Activated T-cell treated with anti-CD3 and anti-CD28 coated beads, Interleukin-2, amount 50 U/mL, for 24 hours (primary cell): ENCODE measurements at regions not wholly inside any gene's neighbourhood (a gene's known extent, or its start where the extent isn't known, plus 50 kb on each side); places are given as distances from the start of the nearest gene placed in this dataset.

Experiments
- DNase-seq: peaks from one replicate; pipeline ENCODE4 v3.0.0-alpha.2; 2020
- H3K27ac Mint-ChIP-seq: 2 replicates; pipeline ENCODE4 v1.8.0; 2020; ENCODE audit warnings: mild to moderate bottlenecking, mixed read lengths
- H3K27me3 Mint-ChIP-seq: 2 replicates; pipeline ENCODE4 v1.8.0; 2020; ENCODE audit warnings: mixed read lengths
- H3K36me3 Mint-ChIP-seq: 2 replicates; pipeline ENCODE4 v1.8.0; 2020; ENCODE audit warnings: low read depth, mixed read lengths
- H3K4me1 Mint-ChIP-seq: 2 replicates; pipeline ENCODE4 v1.8.0; 2020; ENCODE audit warnings: low read depth, mixed read lengths
- H3K4me3 Mint-ChIP-seq: 2 replicates; pipeline ENCODE4 v1.8.0; 2020; ENCODE audit warnings: mild to moderate bottlenecking, moderate library complexity, mixed read lengths
- H3K9me3 Mint-ChIP-seq: 2 replicates; pipeline ENCODE4 v1.8.0; 2020; ENCODE audit warnings: mixed read lengths

- Mint-ChIP-seq H3K9me3 (peaks cover 17% of the 10 kb centered on the region), H3K27ac (no peak overlapping the region), H3K27me3 (no peaks in the 10 kb centered on the region), H3K36me3 (no peaks in the 10 kb centered on the region), H3K4me1 (no peaks in the 10 kb centered on the region), H3K4me3 (no peak overlapping the region)
- no peak for DNase-seq
Observed at GRCh38 chr13:54185101-54185500, 1156.5 kb downstream of the OLFM4 start.

GRCh38 chr13:54185785-54186184, 1157.2 kb downstream of the OLFM4 start:
- no peak overlapping the region for H3K27ac Mint-ChIP-seq
- no peak for DNase-seq
- peaks cover 14% of the 10 kb centered on the region for H3K9me3 Mint-ChIP-seq
- no peaks in the 10 kb centered on the region for H3K4me1 Mint-ChIP-seq
- no peaks in the 10 kb centered on the region for H3K27me3 Mint-ChIP-seq
- no peaks in the 10 kb centered on the region for H3K36me3 Mint-ChIP-seq
- no peak overlapping the region for H3K4me3 Mint-ChIP-seq

- Mint-ChIP-seq H3K4me3 (no peak overlapping the region), H3K36me3 (no peaks in the 10 kb centered on the region), H3K4me1 (no peaks in the 10 kb centered on the region)
Observed at GRCh38 chr13:54187461-54187860, 1158.8 kb downstream of the OLFM4 start.

GRCh38 chr13:54194233-54195024, 1165.8 kb downstream of the OLFM4 start:
- Mint-ChIP-seq H3K27me3 (no peaks in the 10 kb centered on the region), H3K9me3 (peaks cover 8% of the 10 kb centered on the region), H3K4me1 (no peaks in the 10 kb centered on the region), H3K36me3 (no peaks in the 10 kb centered on the region), H3K4me3 (no peak overlapping the region), H3K27ac (no peak overlapping the region)
- DNase-seq: no peak

More at GRCh38 chr13:54187461-54187860, 1158.8 kb downstream of the OLFM4 start:
- H3K9me3 Mint-ChIP-seq: peaks cover 15% of the 10 kb centered on the region
- H3K27me3 Mint-ChIP-seq: no peaks in the 10 kb centered on the region
- no peak overlapping the region for H3K27ac Mint-ChIP-seq
- DNase-seq: no peak

- DNase-seq: no peak
- Mint-ChIP-seq H3K36me3 (no peaks in the 10 kb centered on the region), H3K27me3 (no peaks in the 10 kb centered on the region), H3K9me3 (peaks cover 9% of the 10 kb centered on the region), H3K4me3 (no peak overlapping the region), H3K4me1 (no peaks in the 10 kb centered on the region), H3K27ac (no peak overlapping the region)
Observed at GRCh38 chr13:54196684-54197083, 1168.1 kb downstream of the OLFM4 start.

- Mint-ChIP-seq H3K4me1 (no peaks in the 10 kb centered on the region), H3K36me3 (no peaks in the 10 kb centered on the region), H3K9me3 (peaks cover 7% of the 10 kb centered on the region), H3K27me3 (no peaks in the 10 kb centered on the region), H3K27ac (no peak overlapping the region), H3K4me3 (no peak overlapping the region)
- DNase-seq: no peak
Observed at GRCh38 chr13:54198911-54199310, 1170.3 kb downstream of the OLFM4 start.

GRCh38 chr13:54206626-54207025, 1178.0 kb downstream of the OLFM4 start:
- H3K27ac Mint-ChIP-seq: no peak overlapping the region
- no peak for DNase-seq
- no peaks in the 10 kb centered on the region for H3K36me3 Mint-ChIP-seq
- no peak overlapping the region for H3K4me3 Mint-ChIP-seq
- no peaks in the 10 kb centered on the region for H3K27me3 Mint-ChIP-seq
- peaks cover 11% of the 10 kb centered on the region for H3K9me3 Mint-ChIP-seq
- H3K4me1 Mint-ChIP-seq: no peaks in the 10 kb centered on the region

GRCh38 chr13:54210397-54211049, 1181.9 kb downstream of the OLFM4 start:
- DNase-seq: no peak
- Mint-ChIP-seq H3K27ac (no peak overlapping the region), H3K27me3 (no peaks in the 10 kb centered on the region), H3K4me1 (no peaks in the 10 kb centered on the region), H3K9me3 (peaks cover 12% of the 10 kb centered on the region), H3K4me3 (no peak overlapping the region), H3K36me3 (no peaks in the 10 kb centered on the region)

- no peak overlapping the region for H3K4me3 Mint-ChIP-seq
- H3K36me3 Mint-ChIP-seq: no peaks in the 10 kb centered on the region
- no peak overlapping the region for H3K27ac Mint-ChIP-seq
- no peaks in the 10 kb centered on the region for H3K27me3 Mint-ChIP-seq
- H3K9me3 Mint-ChIP-seq: peaks cover 20% of the 10 kb centered on the region
- no peak for DNase-seq
- H3K4me1 Mint-ChIP-seq: no peaks in the 10 kb centered on the region
Observed at GRCh38 chr13:54216221-54216620, 1187.6 kb downstream of the OLFM4 start.

- Mint-ChIP-seq H3K9me3 (peaks cover 24% of the 10 kb centered on the region), H3K4me1 (no peaks in the 10 kb centered on the region), H3K4me3 (no peak overlapping the region), H3K27me3 (no peaks in the 10 kb centered on the region), H3K36me3 (no peaks in the 10 kb centered on the region), H3K27ac (no peak overlapping the region)
- no peak for DNase-seq
Observed at GRCh38 chr13:54226876-54227275, 1198.3 kb downstream of the OLFM4 start.

GRCh38 chr13:54232700-54233099, 1204.1 kb downstream of the OLFM4 start:
- peaks cover 14% of the 10 kb centered on the region for H3K9me3 Mint-ChIP-seq
- DNase-seq: no peak
- no peaks in the 10 kb centered on the region for H3K4me1 Mint-ChIP-seq
- H3K27ac Mint-ChIP-seq: no peak overlapping the region
- H3K4me3 Mint-ChIP-seq: no peak overlapping the region
- no peaks in the 10 kb centered on the region for H3K36me3 Mint-ChIP-seq
- H3K27me3 Mint-ChIP-seq: no peaks in the 10 kb centered on the region

GRCh38 chr13:54234607-54235006, 1206.0 kb downstream of the OLFM4 start:
- no peak for DNase-seq
- H3K27ac Mint-ChIP-seq: no peak overlapping the region
- H3K9me3 Mint-ChIP-seq: peaks cover 13% of the 10 kb centered on the region
- no peak overlapping the region for H3K4me3 Mint-ChIP-seq
- H3K27me3 Mint-ChIP-seq: no peaks in the 10 kb centered on the region
- H3K4me1 Mint-ChIP-seq: no peaks in the 10 kb centered on the region
- no peaks in the 10 kb centered on the region for H3K36me3 Mint-ChIP-seq

GRCh38 chr13:54241719-54242118, 1213.1 kb downstream of the OLFM4 start:
- no peaks in the 10 kb centered on the region for H3K4me1 Mint-ChIP-seq
- no peaks in the 10 kb centered on the region for H3K27me3 Mint-ChIP-seq
- DNase-seq: no peak
- no peaks in the 10 kb centered on the region for H3K36me3 Mint-ChIP-seq
- no peak overlapping the region for H3K27ac Mint-ChIP-seq
- no peak overlapping the region for H3K4me3 Mint-ChIP-seq
- H3K9me3 Mint-ChIP-seq: peaks cover 26% of the 10 kb centered on the region

GRCh38 chr13:54248306-54248705, 1219.7 kb downstream of the OLFM4 start:
- no peaks in the 10 kb centered on the region for H3K27me3 Mint-ChIP-seq

GRCh38 chr13:54261856-54262255, 1233.2 kb downstream of the OLFM4 start:
- H3K4me3 Mint-ChIP-seq: no peak overlapping the region
- H3K27me3 Mint-ChIP-seq: no peaks in the 10 kb centered on the region
- H3K4me1 Mint-ChIP-seq: no peaks in the 10 kb centered on the region
- H3K9me3 Mint-ChIP-seq: peaks cover 17% of the 10 kb centered on the region
- no peaks in the 10 kb centered on the region for H3K36me3 Mint-ChIP-seq
- no peak for DNase-seq
- H3K27ac Mint-ChIP-seq: no peak overlapping the region

More at GRCh38 chr13:54248306-54248705, 1219.7 kb downstream of the OLFM4 start:
- Mint-ChIP-seq H3K9me3 (peaks cover 41% of the 10 kb centered on the region), H3K36me3 (no peaks in the 10 kb centered on the region), H3K27ac (no peak overlapping the region), H3K4me1 (no peaks in the 10 kb centered on the region), H3K4me3 (no peak overlapping the region)
- no peak for DNase-seq
